PC-9 (cell line): ENCODE measurements at regions not wholly inside any gene's neighbourhood (a gene's known extent, or its start where the extent isn't known, plus 50 kb on each side); places are given as distances from the start of the nearest gene placed in this dataset.
A peak's percentile ranks its signal among the peaks of the same experiment; 100 is the strongest.

ENCODE experiments used
- BruUV-seq: library from RNA; stranded (reverse); fragments of 400-500 nt; replicated peaks from 2 replicates; lab custom pipeline; 2021; lab: Mats Ljungman, UMichigan
- CTCF ChIA-PET: fragments of 300-600 bp; sonication (Branson Sonifier 250); formaldehyde crosslinking; loops from one replicate; lab custom pipeline; 2022; ENCODE audit warnings: antibody characterized with exemption; lab: Charles Lee
- POLR2A ChIA-PET: fragments of 300-600 bp; sonication (Branson Sonifier 250); formaldehyde crosslinking; loops from one replicate; lab custom pipeline; 2022; ENCODE audit warnings: antibody characterized with exemption; ENCODE audit not compliant: unreplicated experiment; lab: Charles Lee
- DNase-seq, 2 experiments: peaks; one replicate each; pipeline versions ENCODE4 v3.0.0 to v3.0.0-alpha.2; 2015 to 2022; ENCODE audit warnings: mixed read lengths in 1 of 2
- H2AFZ ChIP-seq: fragments of 200-600 bp; sonication (generic); 2 replicates; pipeline ENCODE4 v1.8.1; 2017; ENCODE audit warnings: antibody characterized with exemption
- H3F3A ChIP-seq: fragments of 200-600 bp; sonication (generic); 2 replicates; pipeline ENCODE4 v1.8.1; 2017; ENCODE audit warnings: antibody characterized with exemption, mild to moderate bottlenecking, low read depth; ENCODE audit not compliant: insufficient read depth
- H3K27ac ChIP-seq: fragments of 200-600 bp; sonication (generic); 2 replicates; pipeline ENCODE4 v1.6.1; 2016; ENCODE audit warnings: mixed run types
- H3K27me3 ChIP-seq: fragments of 200-600 bp; sonication (generic); 2 replicates; pipeline ENCODE4 v1.6.1; 2016; ENCODE audit warnings: low read depth, mixed run types; ENCODE audit not compliant: insufficient read depth
- H3K36me3 ChIP-seq: fragments of 200-600 bp; sonication (generic); 2 replicates; pipeline ENCODE4 v1.6.1; 2016; ENCODE audit warnings: low read depth, mixed run types
- H3K4me1 ChIP-seq: fragments of 200-600 bp; sonication (generic); replicated peaks from 2 replicates; pipeline ENCODE4 v1.6.1; 2016; ENCODE audit warnings: mixed run types; ENCODE audit not compliant: insufficient read depth
- H3K4me2 ChIP-seq: fragments of 200-600 bp; sonication (generic); 2 replicates; pipeline ENCODE4 v1.6.1; 2017; ENCODE audit warnings: mixed run types
- H3K4me3 ChIP-seq: fragments of 200-600 bp; sonication (generic); 2 replicates; pipeline ENCODE4 v1.6.1; 2016; ENCODE audit warnings: mixed run types
- H3K79me2 ChIP-seq: fragments of 200-600 bp; sonication (generic); 2 replicates; pipeline ENCODE4 v1.6.1; 2017; ENCODE audit warnings: low read depth, mixed run types
- H3K9me2 ChIP-seq: fragments of 200-600 bp; sonication (generic); 2 replicates; pipeline ENCODE4 v1.8.1; 2017; ENCODE audit warnings: mild to moderate bottlenecking; ENCODE audit not compliant: insufficient read depth
- H3K9me3 ChIP-seq: fragments of 200-600 bp; sonication (generic); 2 replicates; pipeline ENCODE4 v1.8.1; 2016; ENCODE audit warnings: low read depth; ENCODE audit not compliant: insufficient read depth
- H4K20me1 ChIP-seq: fragments of 200-600 bp; sonication (generic); 2 replicates; pipeline ENCODE4 v1.8.1; 2017; ENCODE audit not compliant: insufficient read depth
- EZH2 ChIP-seq: fragments of 200-600 bp; sonication (generic); IDR thresholded peaks from 2 replicates; pipeline ENCODE4 v1.8.0; 2017; ENCODE audit warnings: antibody characterized with exemption, low read depth
- intact Hi-C: fragments of 100-400 bp; cut with micrococcal nuclease; formaldehyde crosslinking; loops from one replicate; pipeline ENCODE4 v1.10.0; 2022; ENCODE audit not compliant: unreplicated experiment
- TF ChIP-seq, protein P1 (sequence below): fragments of 200-600 bp; sonication (generic); conservative IDR thresholded peaks from 2 replicates; pipeline ENCODE4 v1.6.1; 2017; ENCODE audit warnings: mixed run types, antibody characterized with exemption, mild to moderate bottlenecking, moderate library complexity

DNA sequence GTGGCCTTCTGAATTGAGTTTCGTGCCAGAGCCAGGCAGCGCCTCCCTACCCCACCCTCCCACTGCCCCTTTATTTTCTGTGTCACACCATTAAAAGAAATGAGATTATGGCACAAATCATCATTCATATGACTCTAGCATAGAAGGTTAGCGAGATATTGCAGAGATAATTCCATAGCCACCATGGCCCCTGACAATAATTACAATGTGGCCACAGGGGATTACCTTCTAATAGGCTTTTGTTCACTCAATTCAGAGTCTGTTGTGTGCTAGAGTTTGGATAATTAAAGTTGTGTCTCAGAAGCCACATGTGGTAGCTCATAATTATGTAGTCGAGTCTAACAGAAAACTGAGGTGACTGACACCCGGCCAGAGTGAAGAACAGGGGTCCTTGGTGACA lies 428.1 kb downstream of the ARHGEF28 start:
- Histone ChIP-seq H2AFZ (no peak overlapping the region), H3K9me3 (no peaks in the 10 kb centered on the region), H3K4me3 (no peak overlapping the region), H3K4me2 (no peak overlapping the region), H3K79me2 (no peaks in the 10 kb centered on the region), H3K36me3 (no peaks in the 10 kb centered on the region), H3F3A (no peaks in the 10 kb centered on the region; the same call in 1 of the 2 replicates), H3K27ac (no peak overlapping the region), H4K20me1 (no peaks in the 10 kb centered on the region), H3K4me1 (no peaks in the 10 kb centered on the region), H3K9me2 (no peaks in the 10 kb centered on the region), H3K27me3 (no peaks in the 10 kb centered on the region)
- TF ChIP-seq, protein P1, sequence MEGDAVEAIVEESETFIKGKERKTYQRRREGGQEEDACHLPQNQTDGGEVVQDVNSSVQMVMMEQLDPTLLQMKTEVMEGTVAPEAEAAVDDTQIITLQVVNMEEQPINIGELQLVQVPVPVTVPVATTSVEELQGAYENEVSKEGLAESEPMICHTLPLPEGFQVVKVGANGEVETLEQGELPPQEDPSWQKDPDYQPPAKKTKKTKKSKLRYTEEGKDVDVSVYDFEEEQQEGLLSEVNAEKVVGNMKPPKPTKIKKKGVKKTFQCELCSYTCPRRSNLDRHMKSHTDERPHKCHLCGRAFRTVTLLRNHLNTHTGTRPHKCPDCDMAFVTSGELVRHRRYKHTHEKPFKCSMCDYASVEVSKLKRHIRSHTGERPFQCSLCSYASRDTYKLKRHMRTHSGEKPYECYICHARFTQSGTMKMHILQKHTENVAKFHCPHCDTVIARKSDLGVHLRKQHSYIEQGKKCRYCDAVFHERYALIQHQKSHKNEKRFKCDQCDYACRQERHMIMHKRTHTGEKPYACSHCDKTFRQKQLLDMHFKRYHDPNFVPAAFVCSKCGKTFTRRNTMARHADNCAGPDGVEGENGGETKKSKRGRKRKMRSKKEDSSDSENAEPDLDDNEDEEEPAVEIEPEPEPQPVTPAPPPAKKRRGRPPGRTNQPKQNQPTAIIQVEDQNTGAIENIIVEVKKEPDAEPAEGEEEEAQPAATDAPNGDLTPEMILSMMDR = no peak
- TF ChIP-seq EZH2 = no peak
- no TSS peak for BruUV-seq
- no peak for DNase-seq
- intact Hi-C loops = no loop called here
- ChIA-PET CTCF (no interaction called here), POLR2A (no interaction called here)

DNA sequence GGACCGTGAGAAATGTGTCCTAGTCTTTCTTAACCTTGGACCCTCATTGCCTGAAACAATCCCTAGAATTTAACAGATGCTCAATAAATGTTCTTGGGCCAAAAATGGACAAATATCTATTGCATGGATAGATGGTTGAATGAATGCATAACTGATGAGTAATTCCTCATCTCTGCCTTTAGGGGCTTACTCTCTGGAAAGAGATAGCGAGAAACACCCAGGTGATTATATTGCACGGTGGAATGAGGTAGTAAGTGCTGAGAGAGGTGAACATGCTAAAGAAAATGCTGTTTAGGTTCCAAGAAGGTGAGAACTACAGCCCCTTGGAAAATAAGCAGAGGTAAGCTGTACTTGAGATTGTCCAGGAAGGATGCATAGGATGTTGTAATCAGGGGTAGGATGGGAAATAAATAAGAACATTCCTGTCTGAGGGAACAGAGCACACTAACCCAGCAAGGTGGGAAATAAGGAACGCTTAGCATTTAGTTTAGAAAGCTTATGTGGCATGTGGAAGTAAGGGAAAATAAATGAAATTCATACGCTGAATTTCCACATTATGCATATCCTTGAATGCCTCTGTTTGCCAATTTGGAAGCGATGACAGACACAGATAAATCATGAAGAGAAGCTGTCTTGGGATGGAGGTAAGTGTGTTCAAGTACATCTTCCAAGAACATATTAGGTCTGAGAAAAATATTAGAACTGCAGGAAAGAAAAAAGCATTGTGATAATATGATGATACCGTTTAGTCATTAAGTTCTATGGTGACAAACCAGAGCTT lies 426.6 kb downstream of the ARHGEF28 start:
- H3K27ac ChIP-seq = no peak overlapping the region
- H3K4me1 ChIP-seq = no peaks in the 10 kb centered on the region
- H3K4me3 ChIP-seq = no peak overlapping the region
- peak in 1 of 2 experiments; percentile 32 for DNase-seq
- ChIA-PET POLR2A (interaction anchor here (0.5 kb wide), 1 partner anchor 488 kb away, joined by 4 read pairs; no protein-coding TSS in a partner anchor), CTCF (no interaction called here)
- no peaks in the 10 kb centered on the region for H4K20me1 ChIP-seq
- BruUV-seq = no TSS peak
- H3K36me3 ChIP-seq = no peaks in the 10 kb centered on the region
- no peaks in the 10 kb centered on the region for H3K27me3 ChIP-seq
- no peak overlapping the region for H3K4me2 ChIP-seq
- TF ChIP-seq, protein P1 = no peak
- no peak for TF ChIP-seq EZH2
- H2AFZ ChIP-seq = no peak overlapping the region
- intact Hi-C loops = no loop called here
- H3K9me3 ChIP-seq = no peaks in the 10 kb centered on the region
- H3K9me2 ChIP-seq = no peaks in the 10 kb centered on the region
- no peaks in the 10 kb centered on the region for H3F3A ChIP-seq
- no peaks in the 10 kb centered on the region for H3K79me2 ChIP-seq

DNA sequence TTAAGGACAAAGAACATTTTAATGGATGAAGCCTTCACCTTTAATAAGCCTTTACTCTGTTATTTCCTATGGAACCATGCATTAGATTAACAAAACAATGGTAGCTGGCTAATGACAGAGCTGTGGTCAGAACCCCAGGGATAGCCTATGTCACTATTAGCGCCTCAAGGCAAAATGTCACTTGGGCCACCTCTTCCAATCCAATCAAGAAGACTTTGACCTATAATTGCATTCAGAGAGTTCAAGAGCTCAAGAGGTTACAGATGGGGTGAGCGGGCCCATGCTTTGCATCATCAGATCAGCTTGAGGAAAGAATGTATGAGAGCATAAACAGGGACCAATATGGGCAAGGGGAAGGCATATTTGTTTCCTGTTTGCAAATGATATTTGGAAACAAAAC lies 425.1 kb downstream of the ARHGEF28 start:
- H3K4me3 ChIP-seq = no peak overlapping the region
- no peaks in the 10 kb centered on the region for H3K27me3 ChIP-seq
- H3F3A ChIP-seq = no peaks in the 10 kb centered on the region
- no peaks in the 10 kb centered on the region for H3K9me3 ChIP-seq
- H3K4me2 ChIP-seq = no peak overlapping the region
- ChIA-PET POLR2A (no interaction called here), CTCF (no interaction called here)
- H4K20me1 ChIP-seq = no peaks in the 10 kb centered on the region
- H3K9me2 ChIP-seq = no peaks in the 10 kb centered on the region
- intact Hi-C loops = no loop called here
- no peak overlapping the region for H3K27ac ChIP-seq
- no peak overlapping the region for H2AFZ ChIP-seq
- TF ChIP-seq, protein P1 = no peak
- TF ChIP-seq EZH2 = no peak
- H3K79me2 ChIP-seq = no peaks in the 10 kb centered on the region
- H3K4me1 ChIP-seq = no peaks in the 10 kb centered on the region
- no TSS peak for BruUV-seq
- H3K36me3 ChIP-seq = no peaks in the 10 kb centered on the region
- no peak for DNase-seq
